NT2/D1 (cell line): ENCODE measurements at regions not wholly inside any gene's neighbourhood (a gene's known extent, or its start where the extent isn't known, plus 50 kb on each side); places are given as distances from the start of the nearest gene placed in this dataset.

ENCODE experiments used
- SUZ12 ChIP-seq: IDR thresholded peaks from 2 replicates; pipeline ENCODE4 v1.6.1; 2011; ENCODE audit not compliant: insufficient read length, insufficient read depth; ENCODE audit errors: extremely low read depth
- YY1 ChIP-seq: IDR thresholded peaks from 2 replicates; pipeline ENCODE4 v1.6.1; 2011; ENCODE audit not compliant: insufficient read length, insufficient read depth
- ZNF274 ChIP-seq: IDR thresholded peaks from 2 replicates; pipeline ENCODE4 v1.6.1; 2011; ENCODE audit warnings: mild to moderate bottlenecking, low read depth, low read length

DNA sequence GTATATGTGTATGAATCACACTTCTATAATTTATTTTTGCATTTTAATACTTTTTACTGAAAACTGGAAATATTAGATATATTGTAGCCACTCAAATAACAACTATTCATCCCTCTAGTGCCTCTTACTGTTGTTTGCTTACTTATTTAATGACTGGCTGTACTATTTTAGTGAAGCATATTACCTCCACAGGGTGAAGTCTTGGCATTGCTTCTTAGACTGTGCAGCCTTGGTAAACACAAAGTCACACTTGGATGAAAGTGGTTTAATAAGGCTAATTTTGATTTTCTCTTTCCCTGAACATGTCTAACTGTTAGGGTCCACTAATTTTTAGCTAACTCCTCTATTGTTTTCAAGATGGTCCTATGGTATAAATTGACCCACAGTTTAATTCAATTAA is 1043.2 kb upstream of the ADGRB3 start:
- TF ChIP-seq YY1 (no peak), ZNF274 (no peak), SUZ12 (no peak)
